PC-9 (cell line): ENCODE measurements at regions not wholly inside any gene's neighbourhood (a gene's known extent, or its start where the extent isn't known, plus 50 kb on each side); places are given as distances from the start of the nearest gene placed in this dataset.

ENCODE experiments used
- EZH2 ChIP-seq: fragments of 200-600 bp; sonication (generic); IDR thresholded peaks from 2 replicates; pipeline ENCODE4 v1.8.0; 2017; ENCODE audit warnings: antibody characterized with exemption, low read depth
- TF ChIP-seq, protein P1 (sequence below): fragments of 200-600 bp; sonication (generic); conservative IDR thresholded peaks from 2 replicates; pipeline ENCODE4 v1.6.1; 2017; ENCODE audit warnings: mixed run types, antibody characterized with exemption, mild to moderate bottlenecking, moderate library complexity

DNA sequence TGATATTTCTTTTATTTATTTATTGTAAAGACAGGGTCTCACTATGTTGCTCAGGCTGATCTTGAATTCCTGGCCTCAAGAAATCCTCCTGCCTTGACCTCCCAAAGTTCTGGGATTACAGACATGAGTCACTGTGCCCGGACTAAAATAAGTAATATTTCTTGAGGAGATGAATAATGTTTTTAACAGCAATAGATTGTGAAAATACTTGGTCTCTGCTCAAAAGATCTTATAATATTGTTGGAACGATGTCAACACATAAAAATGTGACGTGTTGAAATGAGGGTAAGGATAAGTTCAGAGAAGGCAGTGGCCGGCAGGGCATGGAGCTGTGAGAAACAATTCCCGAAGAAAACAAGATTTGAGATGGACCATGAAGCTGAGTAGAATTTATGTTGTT is 178.7 kb downstream of the GJA1 start:
- TF ChIP-seq, protein P1, sequence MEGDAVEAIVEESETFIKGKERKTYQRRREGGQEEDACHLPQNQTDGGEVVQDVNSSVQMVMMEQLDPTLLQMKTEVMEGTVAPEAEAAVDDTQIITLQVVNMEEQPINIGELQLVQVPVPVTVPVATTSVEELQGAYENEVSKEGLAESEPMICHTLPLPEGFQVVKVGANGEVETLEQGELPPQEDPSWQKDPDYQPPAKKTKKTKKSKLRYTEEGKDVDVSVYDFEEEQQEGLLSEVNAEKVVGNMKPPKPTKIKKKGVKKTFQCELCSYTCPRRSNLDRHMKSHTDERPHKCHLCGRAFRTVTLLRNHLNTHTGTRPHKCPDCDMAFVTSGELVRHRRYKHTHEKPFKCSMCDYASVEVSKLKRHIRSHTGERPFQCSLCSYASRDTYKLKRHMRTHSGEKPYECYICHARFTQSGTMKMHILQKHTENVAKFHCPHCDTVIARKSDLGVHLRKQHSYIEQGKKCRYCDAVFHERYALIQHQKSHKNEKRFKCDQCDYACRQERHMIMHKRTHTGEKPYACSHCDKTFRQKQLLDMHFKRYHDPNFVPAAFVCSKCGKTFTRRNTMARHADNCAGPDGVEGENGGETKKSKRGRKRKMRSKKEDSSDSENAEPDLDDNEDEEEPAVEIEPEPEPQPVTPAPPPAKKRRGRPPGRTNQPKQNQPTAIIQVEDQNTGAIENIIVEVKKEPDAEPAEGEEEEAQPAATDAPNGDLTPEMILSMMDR = no peak
- no peak for TF ChIP-seq EZH2
